ENCODE measurements at regions not wholly inside any gene's neighbourhood (a gene's known extent, or its start where the extent isn't known, plus 50 kb on each side); places are given as distances from the start of the nearest gene placed in this dataset.

GRCh38 chr9:117523531-117524153 lies 108.8 kb upstream of the ASTN2 start:
- no peaks in the 10 kb centered on the region for H3K9me3 ChIP-seq (replicated peaks; ENCODE audit: control insufficient read depth, insufficient read depth, low read length)
- FAIRE-seq, result no peak
- H3K27ac ChIP-seq (ENCODE audit: insufficient read depth, low read depth, low read length), result no peak overlapping the region
- BruUV-seq (replicated peaks), result no TSS peak
- H3K27me3 ChIP-seq (ENCODE audit: control insufficient read depth in 2 of 2, insufficient read depth in 2 of 2, low read length in 2 of 2), result no peaks in the 10 kb centered on the region
- no peak for DNase-seq (ENCODE audit: low read depth, low spot score)
- CTCF ChIA-PET, result no interaction called here
- no peak overlapping the region for H3K4me3 ChIP-seq (replicated peaks in 1 of 3; ENCODE audit: insufficient read depth in 1 of 3, low read depth in 1 of 3, low read length in 3 of 3)
- H3K9ac ChIP-seq (replicated peaks; ENCODE audit: extremely low read depth, insufficient read depth, low read length), result no peak overlapping the region
- no peaks in the 10 kb centered on the region for H3K4me1 ChIP-seq (ENCODE audit: control insufficient read depth, extremely low read depth, insufficient read depth, low read length)
- H3K79me2 ChIP-seq (ENCODE audit: control insufficient read depth, insufficient read depth, low read length), result no peaks in the 10 kb centered on the region
- TF ChIP-seq POLR2A (IDR thresholded peaks at IDR 0.05; ENCODE audit: low read depth, low read length), result no peak
- POLR2A ChIA-PET, result no interaction called here
- no peak overlapping the region for H2AFZ ChIP-seq (ENCODE audit: low read depth, low read length)
- no peaks in the 10 kb centered on the region for H3K9me1 ChIP-seq (replicated peaks; ENCODE audit: control insufficient read depth, extremely low read depth, insufficient read depth, low read length)
- dilution Hi-C loops (cut with MboI; ENCODE audit: extremely low pct_ligation_motif_present, low sequenced_read_pairs) (no loop called here), intact Hi-C loops (cut with micrococcal nuclease) (no loop called here)
- no peak overlapping the region for H3K4me2 ChIP-seq (ENCODE audit: insufficient read depth, low read length)
- H4K20me1 ChIP-seq (replicated peaks; ENCODE audit: control insufficient read depth, extremely low read depth, insufficient read depth, low read length), result no peaks in the 10 kb centered on the region
- H3K36me3 ChIP-seq (ENCODE audit: control insufficient read depth in 2 of 2, extremely low read depth in 1 of 2, insufficient read depth in 2 of 2, low read length in 2 of 2), result no peaks in the 10 kb centered on the region

- H3K9me1 ChIP-seq (replicated peaks; ENCODE audit: control insufficient read depth, extremely low read depth, insufficient read depth, low read length), result no peaks in the 10 kb centered on the region
- no TSS peak for BruUV-seq (replicated peaks)
- H3K4me2 ChIP-seq (ENCODE audit: insufficient read depth, low read length), result no peak overlapping the region
- FAIRE-seq (no peak), DNase-seq (ENCODE audit: low read depth, low spot score) (no peak)
- H3K36me3 ChIP-seq (ENCODE audit: control insufficient read depth in 2 of 2, extremely low read depth in 1 of 2, insufficient read depth in 2 of 2, low read length in 2 of 2), result no peaks in the 10 kb centered on the region
- H3K4me1 ChIP-seq (ENCODE audit: control insufficient read depth, extremely low read depth, insufficient read depth, low read length), result no peaks in the 10 kb centered on the region
- dilution Hi-C loops (cut with MboI; ENCODE audit: extremely low pct_ligation_motif_present, low sequenced_read_pairs) (no loop called here), intact Hi-C loops (cut with micrococcal nuclease) (no loop called here)
- H3K4me3 ChIP-seq (replicated peaks in 1 of 3; ENCODE audit: insufficient read depth in 1 of 3, low read depth in 1 of 3, low read length in 3 of 3), result no peak overlapping the region
- ChIA-PET CTCF (no interaction called here), POLR2A (no interaction called here)
- TF ChIP-seq MAX (IDR thresholded peaks at IDR 0.05; ENCODE audit: insufficient read depth, insufficient read length), result no peak
- no peak for TF ChIP-seq FOS (IDR thresholded peaks at IDR 0.05; ENCODE audit: borderline replicate concordance, insufficient read depth, low read length)
- no peak for TF ChIP-seq GATA2 (IDR thresholded peaks at IDR 0.05; ENCODE audit: insufficient read depth, insufficient read length, low read depth, low read length)
- TF ChIP-seq CTCF (IDR thresholded peaks at IDR 0.05; ENCODE audit: extremely low read depth in 1 of 2, insufficient read depth in 1 of 2, low read depth in 1 of 2, low read length in 2 of 2), result no peak
- TF ChIP-seq POLR2A (IDR thresholded peaks at IDR 0.05; ENCODE audit: low read depth, low read length), result no peak
- TF ChIP-seq MYC (IDR thresholded peaks at IDR 0.05; ENCODE audit: low read depth, low read length), result no peak
- no peaks in the 10 kb centered on the region for H4K20me1 ChIP-seq (replicated peaks; ENCODE audit: control insufficient read depth, extremely low read depth, insufficient read depth, low read length)
- no peak overlapping the region for H2AFZ ChIP-seq (ENCODE audit: low read depth, low read length)
- no peaks in the 10 kb centered on the region for H3K27me3 ChIP-seq (ENCODE audit: control insufficient read depth in 2 of 2, insufficient read depth in 2 of 2, low read length in 2 of 2)
- no peaks in the 10 kb centered on the region for H3K9me3 ChIP-seq (replicated peaks; ENCODE audit: control insufficient read depth, insufficient read depth, low read length)
- H3K27ac ChIP-seq (ENCODE audit: insufficient read depth, low read depth, low read length), result no peak overlapping the region
- no peaks in the 10 kb centered on the region for H3K79me2 ChIP-seq (ENCODE audit: control insufficient read depth, insufficient read depth, low read length)
- no peak overlapping the region for H3K9ac ChIP-seq (replicated peaks; ENCODE audit: extremely low read depth, insufficient read depth, low read length)
Observed at GRCh38 chr9:117521293-117521692, 106.4 kb upstream of the ASTN2 start.
